ENCODE measurements at regions not wholly inside any gene's neighbourhood (a gene's known extent, or its start where the extent isn't known, plus 50 kb on each side); places are given as distances from the start of the nearest gene placed in this dataset.

DNA sequence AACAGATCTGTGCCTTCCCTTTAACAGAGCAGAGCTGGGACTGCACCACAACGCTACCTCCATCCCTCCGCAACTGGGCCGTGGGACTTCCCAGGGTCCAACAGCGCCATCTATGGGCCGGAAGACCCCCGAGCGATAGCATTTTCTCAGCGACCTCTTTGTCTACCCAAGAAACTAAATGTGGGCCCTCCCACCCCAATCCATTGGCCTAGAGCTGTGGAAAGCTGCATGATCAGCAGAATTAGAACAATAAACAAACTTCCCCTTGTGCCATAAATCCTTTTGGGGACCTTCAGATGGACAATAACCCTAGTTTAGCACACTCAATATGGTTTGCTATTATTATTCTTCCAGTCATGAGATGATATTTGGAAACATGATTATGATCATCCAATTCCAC lies 74.8 kb upstream of the NTRK3 start:
- TF ChIP-seq CTCF (conservative IDR thresholded peaks at IDR 0.05; ENCODE audit: low read length), result peak; percentile 84
- no peak for TF ChIP-seq EZH2phosphoT487 (IDR thresholded peaks at IDR 0.05; ENCODE audit: borderline replicate concordance)

Data from Loucy (cell line).